ENCODE measurements at regions not wholly inside any gene's neighbourhood (a gene's known extent, or its start where the extent isn't known, plus 50 kb on each side); places are given as distances from the start of the nearest gene placed in this dataset.
A peak's percentile ranks its signal among the peaks of the same experiment; 100 is the strongest.
"Not testable (repeated sequence)": the region's sequence is repeated elsewhere in the genome, so short reads cannot be mapped to it uniquely, and the experiment has no call there.

- no peaks in the 10 kb centered on the region for H3K4me1 ChIP-seq
- H3K4me3 ChIP-seq, result no peak overlapping the region
- WGBS, result 69% methylated on average over 2 of the region's 2 CpGs
- DNase-seq (ENCODE audit: extremely low spot score), result no peak
- TF ChIP-seq EP300 (IDR thresholded peaks at IDR 0.05) (no peak), POLR2A (IDR thresholded peaks at IDR 0.05; ENCODE audit: low read depth) (no peak), POLR2AphosphoS5 (IDR thresholded peaks at IDR 0.05) (no peak), CTCF (IDR thresholded peaks at IDR 0.05) (no peak)
- intact Hi-C loops (cut with DNase I), result no loop called here
- H3K27me3 ChIP-seq, result peaks cover 0 to 22% (median 0%) of the 10 kb centered on the region in 4 donors
- no peaks in the 10 kb centered on the region for H3K9me3 ChIP-seq
- no peaks in the 10 kb centered on the region for H3K36me3 ChIP-seq
- no peak overlapping the region for H3K27ac ChIP-seq (replicated peaks in 1 of 4)
Observed at GRCh38 chr10:122780391-122780790, 65.3 kb downstream of the CUZD1 start.

DNA sequence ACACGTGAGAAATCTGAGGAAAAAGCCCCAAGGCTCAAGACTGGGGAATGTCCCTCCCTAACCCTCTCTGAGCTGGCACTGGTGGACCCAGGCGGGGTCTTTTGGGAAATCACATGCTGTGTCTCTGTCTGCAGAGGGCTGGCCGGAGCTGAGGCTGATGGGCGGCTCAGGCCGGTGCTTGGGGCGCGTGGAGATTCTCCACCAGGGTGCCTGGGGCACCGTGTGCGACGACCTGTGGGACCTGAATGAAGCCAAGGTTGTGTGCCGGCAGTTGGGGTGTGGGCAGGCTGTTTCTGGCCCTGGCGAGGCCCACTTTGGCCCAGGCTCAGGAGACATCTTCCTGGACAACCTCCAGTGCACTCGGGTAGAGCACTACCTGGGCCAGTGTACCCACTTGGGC, 65.7 kb downstream of the CUZD1 start:
- Histone ChIP-seq H3K27ac (replicated peaks in 1 of 4) (no peak overlapping the region), H3K9me3 (no peaks in the 10 kb centered on the region), H3K4me1 (no peaks in the 10 kb centered on the region), H3K4me3 (no peak overlapping the region), H3K27me3 (peaks cover 0 to 22% (median 0%) of the 10 kb centered on the region in 4 donors), H3K36me3 (no peaks in the 10 kb centered on the region)
- intact Hi-C loops (cut with DNase I), result no loop called here
- TF ChIP-seq CTCF (IDR thresholded peaks at IDR 0.05) (no peak), POLR2AphosphoS5 (IDR thresholded peaks at IDR 0.05) (no peak), EP300 (IDR thresholded peaks at IDR 0.05) (no peak), POLR2A (IDR thresholded peaks at IDR 0.05; ENCODE audit: low read depth) (no peak)
- no peak for DNase-seq (ENCODE audit: extremely low spot score)
- 87% methylated on average over 11 of the region's 13 CpGs for WGBS

DNA sequence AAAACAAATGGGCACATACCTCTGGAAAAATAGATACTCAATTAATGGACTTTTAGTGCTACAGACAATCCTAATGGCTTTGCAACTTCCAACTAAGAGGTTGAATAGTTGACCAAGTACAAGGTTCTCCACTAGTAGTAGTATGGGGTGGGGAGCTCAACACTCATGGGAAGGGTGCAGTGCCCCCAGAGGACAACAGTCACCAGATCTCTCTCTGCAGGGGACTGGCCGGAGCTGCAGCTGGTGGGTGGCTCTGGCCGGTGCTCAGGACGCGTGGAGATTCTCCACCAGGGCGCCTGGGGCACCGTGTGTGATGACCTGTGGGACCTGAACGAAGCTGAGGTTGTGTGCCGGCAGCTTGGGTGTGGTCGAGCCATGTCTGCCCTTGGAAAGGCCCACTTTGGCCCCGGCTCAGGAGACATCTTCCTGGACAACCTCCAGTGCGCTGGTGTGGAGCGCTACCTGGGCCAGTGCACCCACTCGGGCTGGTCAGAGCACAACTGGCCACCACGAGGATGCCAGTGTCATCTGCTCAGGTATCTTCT, 68.1 kb downstream of the CUZD1 start:
- H3K27me3 ChIP-seq, result peaks cover 0 to 22% (median 0%) of the 10 kb centered on the region in 4 donors
- H3K27ac ChIP-seq (replicated peaks in 1 of 4), result no peak overlapping the region
- no peaks in the 10 kb centered on the region for H3K36me3 ChIP-seq
- no peaks in the 10 kb centered on the region for H3K4me1 ChIP-seq
- H3K9me3 ChIP-seq, result no peaks in the 10 kb centered on the region
- TF ChIP-seq POLR2AphosphoS5 (IDR thresholded peaks at IDR 0.05) (no peak), EP300 (IDR thresholded peaks at IDR 0.05) (no peak), POLR2A (IDR thresholded peaks at IDR 0.05; ENCODE audit: low read depth) (no peak), CTCF (IDR thresholded peaks at IDR 0.05) (no peak)
- intact Hi-C loops (cut with DNase I), result no loop called here
- no peak overlapping the region for H3K4me3 ChIP-seq
- no peak for DNase-seq (ENCODE audit: extremely low spot score)
- WGBS, result 73% methylated on average over 10 of the region's 14 CpGs

DNA sequence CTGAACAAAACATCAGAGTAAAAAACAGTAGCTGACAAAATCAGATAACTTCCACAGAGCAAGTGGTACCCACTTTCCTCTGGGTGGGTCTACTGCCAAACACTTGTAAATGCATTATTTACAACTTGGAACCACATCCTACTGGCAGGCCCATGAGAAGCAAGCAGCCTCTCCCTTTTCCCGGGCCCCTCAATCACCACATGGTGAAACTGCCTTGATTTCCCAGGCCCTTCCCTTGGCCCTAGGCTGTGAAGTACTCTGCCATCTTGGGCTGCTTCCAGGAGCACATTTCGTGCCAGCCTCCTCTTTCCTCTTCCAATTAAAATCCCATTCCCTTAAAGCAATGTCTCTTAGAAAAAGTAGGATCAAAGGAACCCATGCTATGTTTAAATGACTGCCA, 71.4 kb downstream of the CUZD1 start:
- Histone ChIP-seq H3K9me3 (no peaks in the 10 kb centered on the region), H3K4me3 (no peak overlapping the region), H3K27me3 (peaks cover 0 to 15% (median 0%) of the 10 kb centered on the region in 4 donors), H3K4me1 (no peaks in the 10 kb centered on the region), H3K27ac (replicated peaks in 1 of 4) (no peak overlapping the region), H3K36me3 (no peaks in the 10 kb centered on the region)
- 70% methylated on average over 2 of the region's 2 CpGs for WGBS
- no peak for DNase-seq (ENCODE audit: extremely low spot score)
- no peak for TF ChIP-seq CTCF (IDR thresholded peaks at IDR 0.05)
- TF ChIP-seq EP300 (IDR thresholded peaks at IDR 0.05), result no peak
- TF ChIP-seq POLR2AphosphoS5 (IDR thresholded peaks at IDR 0.05), result no peak
- TF ChIP-seq POLR2A (IDR thresholded peaks at IDR 0.05; ENCODE audit: low read depth), result no peak
- intact Hi-C loops (cut with DNase I), result no loop called here

- H3K36me3 ChIP-seq; H3K27ac ChIP-seq (replicated peaks in 1 of 4); H3K4me1 ChIP-seq; H3K4me3 ChIP-seq; intact Hi-C loops (cut with DNase I); H3K9me3 ChIP-seq: not testable (repeated sequence)
- peak; percentile 68 for DNase-seq (ENCODE audit: extremely low spot score)
- WGBS, result 93% methylated on average over 12 of the region's 12 CpGs
- H3K27me3 ChIP-seq, result peaks cover 0 to 20% (median 0%) of the 10 kb centered on the region in 4 donors
Observed at GRCh38 chr10:122771404-122771803, 71.8 kb upstream of the C10orf120 start.

Measured in esophagus muscularis mucosa (tissue), 4 donors.